ENCODE measurements at regions not wholly inside any gene's neighbourhood (a gene's known extent, or its start where the extent isn't known, plus 50 kb on each side); places are given as distances from the start of the nearest gene placed in this dataset.

DNA sequence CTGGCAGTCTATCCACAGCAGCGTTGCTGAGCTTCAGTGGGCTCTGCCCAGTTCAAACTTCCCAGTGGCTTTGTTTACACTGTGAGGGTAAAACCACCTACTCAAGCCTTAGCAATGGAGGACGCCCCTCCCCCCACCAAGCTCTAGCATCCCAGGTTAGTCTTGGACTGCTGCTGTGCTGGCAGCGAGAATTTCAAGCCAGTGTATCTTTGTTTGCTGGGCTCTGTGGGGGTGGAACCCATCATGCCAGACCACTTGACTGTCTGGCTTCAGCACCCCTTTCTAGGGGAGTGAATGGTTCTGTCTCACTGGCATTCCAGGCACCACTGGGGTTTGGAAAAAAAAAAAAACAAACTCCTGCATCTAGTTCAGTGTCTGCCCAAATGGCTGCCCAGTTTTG lies 249.7 kb upstream of the SYNCRIP start:
- Histone ChIP-seq H3K4me1 (no peaks in the 10 kb centered on the region), H3K4me3 (no peak overlapping the region), H3K27me3 (no peaks in the 10 kb centered on the region), H3K9me3 (no peaks in the 10 kb centered on the region), H3K27ac (no peak overlapping the region), H3K9ac (ENCODE audit: low read depth in 2 of 2, low read length in 2 of 2) (no peak overlapping the region), H3K36me3 (no peaks in the 10 kb centered on the region)
- TF ChIP-seq, protein P1, sequence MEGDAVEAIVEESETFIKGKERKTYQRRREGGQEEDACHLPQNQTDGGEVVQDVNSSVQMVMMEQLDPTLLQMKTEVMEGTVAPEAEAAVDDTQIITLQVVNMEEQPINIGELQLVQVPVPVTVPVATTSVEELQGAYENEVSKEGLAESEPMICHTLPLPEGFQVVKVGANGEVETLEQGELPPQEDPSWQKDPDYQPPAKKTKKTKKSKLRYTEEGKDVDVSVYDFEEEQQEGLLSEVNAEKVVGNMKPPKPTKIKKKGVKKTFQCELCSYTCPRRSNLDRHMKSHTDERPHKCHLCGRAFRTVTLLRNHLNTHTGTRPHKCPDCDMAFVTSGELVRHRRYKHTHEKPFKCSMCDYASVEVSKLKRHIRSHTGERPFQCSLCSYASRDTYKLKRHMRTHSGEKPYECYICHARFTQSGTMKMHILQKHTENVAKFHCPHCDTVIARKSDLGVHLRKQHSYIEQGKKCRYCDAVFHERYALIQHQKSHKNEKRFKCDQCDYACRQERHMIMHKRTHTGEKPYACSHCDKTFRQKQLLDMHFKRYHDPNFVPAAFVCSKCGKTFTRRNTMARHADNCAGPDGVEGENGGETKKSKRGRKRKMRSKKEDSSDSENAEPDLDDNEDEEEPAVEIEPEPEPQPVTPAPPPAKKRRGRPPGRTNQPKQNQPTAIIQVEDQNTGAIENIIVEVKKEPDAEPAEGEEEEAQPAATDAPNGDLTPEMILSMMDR (IDR thresholded peaks at IDR 0.05) = no peak
- intact Hi-C loops (cut with DNase I) = no loop called here
- no peak for DNase-seq

DNA sequence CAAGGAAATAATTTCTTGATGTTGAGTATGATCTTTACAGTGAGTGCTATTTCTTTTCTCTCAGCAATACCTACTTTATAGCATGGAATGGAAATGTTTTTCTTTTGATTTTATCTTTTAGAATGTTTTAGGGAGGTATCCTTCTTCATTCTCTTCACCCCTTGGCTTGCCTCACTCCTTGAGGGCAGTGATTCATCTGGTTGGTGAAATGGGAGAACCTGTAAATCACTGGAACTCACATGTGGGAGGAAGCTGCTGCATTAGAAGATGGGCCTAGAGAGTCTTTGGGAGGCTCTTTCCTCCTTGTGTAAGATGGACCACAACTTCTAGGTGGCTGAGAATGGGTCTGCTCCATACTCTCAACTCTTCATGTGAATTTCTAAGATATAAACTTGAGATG lies 244.8 kb upstream of the SYNCRIP start:
- intact Hi-C loops (cut with DNase I) = no loop called here
- H3K27ac ChIP-seq = no peak overlapping the region
- no peak for DNase-seq
- H3K9me3 ChIP-seq = no peaks in the 10 kb centered on the region
- no peak overlapping the region for H3K4me3 ChIP-seq
- no peaks in the 10 kb centered on the region for H3K27me3 ChIP-seq
- H3K36me3 ChIP-seq = no peaks in the 10 kb centered on the region
- H3K9ac ChIP-seq (ENCODE audit: low read depth in 2 of 2, low read length in 2 of 2) = no peak overlapping the region
- TF ChIP-seq, protein P1 (IDR thresholded peaks at IDR 0.05) = no peak
- H3K4me1 ChIP-seq = no peaks in the 10 kb centered on the region

DNA sequence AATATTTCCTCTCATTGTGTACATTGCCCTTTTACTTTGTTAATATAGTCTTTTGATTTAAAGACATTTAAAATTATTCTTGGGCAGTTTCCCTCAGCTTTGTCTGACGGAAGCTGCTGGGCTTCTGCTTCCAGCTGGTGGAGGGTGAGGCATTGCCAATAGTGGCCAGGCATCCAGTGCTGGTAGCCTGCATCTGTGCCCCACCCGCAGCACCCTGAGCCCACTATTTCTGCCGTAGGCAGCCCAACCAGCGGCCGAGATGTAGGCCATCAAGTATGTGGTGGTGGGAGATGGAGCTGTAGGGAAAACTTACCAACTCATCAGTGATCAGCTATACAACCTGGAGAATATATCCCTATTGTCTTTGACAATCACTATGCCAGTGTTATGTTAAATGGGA lies 226.0 kb upstream of the SYNCRIP start:
- H3K27ac ChIP-seq = no peak overlapping the region
- DNase-seq = no peak
- no peak overlapping the region for H3K4me3 ChIP-seq
- no peaks in the 10 kb centered on the region for H3K27me3 ChIP-seq
- H3K9ac ChIP-seq (ENCODE audit: low read depth in 2 of 2, low read length in 2 of 2) = no peak overlapping the region
- H3K4me1 ChIP-seq = no peaks in the 10 kb centered on the region
- H3K36me3 ChIP-seq = no peaks in the 10 kb centered on the region
- H3K9me3 ChIP-seq = no peaks in the 10 kb centered on the region
- TF ChIP-seq, protein P1 (IDR thresholded peaks at IDR 0.05) = no peak
- intact Hi-C loops (cut with DNase I) = no loop called here

DNA sequence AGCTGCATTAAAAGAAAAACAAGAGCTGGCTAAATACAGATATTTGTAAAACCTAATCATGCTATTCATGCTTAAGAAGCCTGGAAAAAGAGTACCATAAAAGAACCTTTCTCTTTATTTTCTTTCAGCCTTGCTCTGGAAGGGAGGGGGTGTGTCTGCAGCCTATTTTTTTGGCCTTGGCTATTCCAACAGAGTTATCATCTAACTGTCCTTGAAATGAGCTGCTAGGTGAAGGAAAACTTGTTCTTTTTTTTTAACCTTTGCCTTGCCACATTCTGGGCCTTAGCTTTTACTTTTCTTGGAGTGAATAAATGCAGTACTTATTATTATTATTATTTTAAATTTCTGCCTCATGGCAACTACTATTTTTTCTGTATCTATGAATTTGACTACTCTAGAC lies 224.9 kb upstream of the SYNCRIP start:
- TF ChIP-seq, protein P1 (IDR thresholded peaks at IDR 0.05) = no peak
- DNase-seq = no peak
- no peak overlapping the region for H3K4me3 ChIP-seq
- no peak overlapping the region for H3K27ac ChIP-seq
- H3K27me3 ChIP-seq = no peaks in the 10 kb centered on the region
- intact Hi-C loops (cut with DNase I) = no loop called here
- H3K9ac ChIP-seq (ENCODE audit: low read depth in 2 of 2, low read length in 2 of 2) = no peak overlapping the region
- no peaks in the 10 kb centered on the region for H3K4me1 ChIP-seq
- H3K36me3 ChIP-seq = no peaks in the 10 kb centered on the region
- H3K9me3 ChIP-seq = no peaks in the 10 kb centered on the region

DNA sequence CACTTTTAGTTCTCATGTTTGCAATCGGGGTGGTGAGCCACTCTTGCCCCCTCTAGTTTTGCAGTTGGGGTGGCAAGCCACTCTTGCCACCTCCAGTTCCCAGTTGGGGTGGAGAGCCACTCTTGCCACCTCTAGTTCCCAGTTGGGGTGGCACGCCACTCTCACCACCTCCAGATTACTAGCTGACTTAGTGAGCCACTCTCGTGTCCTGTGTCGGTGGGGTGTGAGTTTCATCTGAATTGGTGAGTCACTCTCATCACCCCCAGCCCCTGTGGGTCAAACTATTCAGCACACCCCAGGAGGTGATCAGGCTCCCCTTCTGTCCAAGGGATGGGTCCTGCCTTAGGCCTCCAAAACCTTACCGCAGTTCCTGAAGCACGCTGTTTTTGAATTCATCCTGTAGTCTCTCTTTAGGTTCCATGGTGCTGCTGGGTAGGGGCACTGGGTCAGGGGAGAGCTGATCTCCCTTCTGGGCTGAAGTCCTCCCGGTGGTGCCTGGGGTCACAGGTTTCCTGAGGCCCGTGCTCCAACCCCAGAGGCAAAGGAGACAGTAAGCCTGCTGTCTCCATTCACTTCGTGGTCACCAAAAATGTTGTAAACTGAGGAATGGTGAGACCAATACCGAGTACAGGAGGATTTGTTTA lies 224.2 kb upstream of the SYNCRIP start:
- no peak for DNase-seq
- TF ChIP-seq, protein P1 (IDR thresholded peaks at IDR 0.05) = no peak
- Histone ChIP-seq H3K9me3 (no peaks in the 10 kb centered on the region), H3K9ac (ENCODE audit: low read depth in 2 of 2, low read length in 2 of 2) (no peak overlapping the region), H3K27ac (no peak overlapping the region), H3K4me3 (no peak overlapping the region), H3K36me3 (no peaks in the 10 kb centered on the region), H3K4me1 (no peaks in the 10 kb centered on the region), H3K27me3 (no peaks in the 10 kb centered on the region)
- intact Hi-C loops (cut with DNase I) = no loop called here

All from colonic mucosa (tissue), 4 donors.